COLO829 (cell line): ENCODE measurements at regions not wholly inside any gene's neighbourhood (a gene's known extent, or its start where the extent isn't known, plus 50 kb on each side); places are given as distances from the start of the nearest gene placed in this dataset.
"Not testable (repeated sequence)": the region's sequence is repeated elsewhere in the genome, so short reads cannot be mapped to it uniquely, and the experiment has no call there.

Source experiments
- DNase-seq: peaks from one replicate; pipeline ENCODE4 v3.0.0; 2012; ENCODE audit warnings: low spot score

DNA sequence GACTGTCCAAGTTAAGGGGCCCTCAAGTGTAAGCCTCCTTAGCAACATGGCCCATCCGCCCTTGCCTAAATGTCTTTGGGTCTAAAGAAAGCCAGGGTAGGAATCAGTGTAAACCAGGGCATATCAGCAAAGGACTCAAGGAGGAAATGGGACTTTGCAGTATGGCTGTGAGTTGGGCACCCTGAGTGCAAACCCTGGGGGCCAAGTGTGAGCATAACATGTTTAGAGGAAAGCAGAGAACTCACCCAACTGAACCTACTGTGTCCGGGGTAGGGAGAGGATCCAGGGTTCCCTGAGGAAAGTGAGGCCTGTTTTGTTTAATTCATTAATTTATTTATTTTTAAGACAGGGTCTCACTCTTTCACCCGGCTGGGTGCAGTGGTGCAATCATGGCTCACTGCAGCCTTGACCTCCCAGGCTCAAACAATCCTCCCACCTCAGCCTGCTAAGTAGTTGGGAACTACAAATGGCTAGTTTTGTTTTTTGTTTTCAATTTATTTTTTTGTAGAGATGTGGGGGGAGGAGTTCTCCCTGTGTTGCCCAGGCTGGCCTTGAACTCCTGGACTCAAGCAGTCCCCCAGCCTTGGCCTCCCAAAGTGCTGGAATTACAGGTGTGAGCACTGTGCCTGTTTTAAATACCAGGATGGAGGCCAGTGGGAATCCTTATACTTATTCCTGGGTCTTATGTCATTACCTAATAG, 51.0 kb upstream of the ACTR3 start:
- no peak for DNase-seq

DNA sequence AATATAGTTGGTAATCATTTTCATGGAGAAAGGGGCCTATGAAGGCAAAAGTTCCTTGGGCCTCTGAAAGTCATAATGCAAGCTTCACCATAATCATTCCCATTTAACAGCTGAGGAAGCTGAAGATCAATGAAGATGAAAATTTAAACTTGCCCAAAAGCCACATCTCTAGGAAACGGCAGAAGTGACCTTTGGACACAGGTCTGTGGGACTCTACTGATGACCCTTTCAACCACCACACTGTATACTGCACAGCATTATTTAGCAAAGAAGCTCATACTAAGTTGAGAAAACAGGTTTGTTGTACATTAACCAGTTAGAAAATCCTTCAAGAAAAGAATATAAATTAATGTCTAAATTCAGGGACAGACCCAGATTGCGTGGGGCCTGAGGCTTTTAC, 51.6 kb upstream of the ACTR3 start:
- DNase-seq = no peak

DNA sequence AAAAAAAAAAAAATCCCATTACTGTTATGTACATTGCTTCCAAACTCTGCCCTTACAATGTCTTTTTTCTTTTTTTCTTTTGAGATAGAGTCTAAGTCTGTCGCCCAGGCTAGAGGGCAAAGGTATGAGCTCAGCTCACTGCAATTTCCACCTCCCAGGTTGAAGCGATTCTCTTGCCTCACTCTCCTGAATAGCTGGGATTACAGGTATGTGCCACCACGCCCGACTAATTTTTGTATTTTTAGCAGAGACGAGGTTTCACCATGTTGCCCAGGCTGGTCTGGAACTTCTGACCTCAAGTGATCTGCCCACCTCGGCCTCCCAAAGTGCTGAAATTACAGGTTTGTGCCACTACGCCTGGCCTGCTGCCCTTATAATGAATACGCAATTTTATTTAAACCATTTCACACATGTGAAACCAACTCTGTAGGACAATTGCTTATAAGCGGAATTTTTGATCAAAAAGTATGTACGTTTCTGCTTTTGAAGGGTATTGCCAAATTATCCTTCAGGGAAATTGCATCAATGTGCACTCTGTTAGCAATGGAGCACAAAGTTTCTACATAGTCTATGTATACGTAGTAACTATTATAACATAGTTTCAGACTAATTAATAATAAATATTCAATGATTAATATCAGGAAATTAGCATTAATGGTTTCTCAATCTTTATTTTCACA, 55.7 kb upstream of the ACTR3 start:
- DNase-seq = no peak

DNA sequence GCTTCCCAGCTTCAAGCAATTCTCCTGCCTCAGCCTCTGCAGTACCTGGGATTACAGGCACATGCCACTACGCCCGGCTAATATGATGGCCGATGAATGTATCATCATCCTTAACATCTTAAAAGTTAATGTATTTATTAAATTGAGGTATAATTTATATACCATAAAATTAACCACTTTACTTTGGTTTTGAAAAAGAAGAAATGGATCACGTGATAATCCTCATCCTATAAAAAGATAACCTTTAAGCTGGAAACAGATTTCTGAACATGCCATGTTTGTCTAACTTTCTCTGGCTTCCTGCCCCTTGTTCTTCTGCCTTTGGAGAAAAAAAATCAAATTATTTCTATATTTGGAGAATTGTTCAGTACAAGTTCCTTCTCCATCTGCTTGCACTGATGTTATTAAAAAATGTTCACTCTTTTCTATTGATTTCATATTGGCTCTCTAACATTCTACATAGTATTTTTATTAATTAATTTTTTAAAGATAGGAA, 57.0 kb upstream of the ACTR3 start:
- no peak for DNase-seq

DNA sequence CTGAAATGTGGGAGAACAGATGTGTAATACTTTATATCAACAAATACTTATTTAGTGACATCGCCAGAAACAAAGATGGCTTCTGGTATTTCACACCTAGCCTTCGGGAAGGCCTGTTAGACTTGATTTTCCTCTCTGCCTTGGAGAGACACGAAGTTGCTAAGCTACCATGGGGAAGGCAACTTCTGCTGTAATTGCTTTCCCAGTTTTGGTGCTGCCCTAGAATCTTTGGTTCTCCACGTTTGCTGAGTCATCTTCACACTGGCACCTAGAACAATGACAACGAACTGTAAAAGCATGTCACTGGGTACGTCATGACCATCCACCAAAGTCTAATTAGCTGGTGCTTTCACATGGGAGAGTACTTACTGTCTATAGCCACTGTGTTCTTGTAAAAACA, 58.7 kb upstream of the ACTR3 start:
- no peak for DNase-seq

DNA sequence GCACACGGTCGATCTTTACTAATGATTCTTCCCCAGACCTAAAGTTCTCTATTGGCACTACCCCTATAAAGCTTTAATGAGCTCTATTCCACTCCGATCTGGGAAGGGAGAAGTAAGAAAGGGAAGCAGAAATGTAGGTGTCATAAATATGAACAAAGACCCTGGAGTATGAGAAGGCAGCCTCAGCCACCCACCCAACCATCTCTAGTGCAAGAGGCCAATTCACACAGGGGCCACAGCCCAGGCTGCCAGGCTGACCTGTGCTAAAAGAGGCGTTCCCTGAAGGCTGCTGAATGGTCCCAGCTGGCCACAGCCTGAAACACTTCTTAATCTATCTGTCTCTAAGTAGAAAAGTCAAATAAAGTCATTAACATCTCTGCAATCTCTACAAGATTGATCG, 60.1 kb upstream of the ACTR3 start:
- DNase-seq = no peak

DNA sequence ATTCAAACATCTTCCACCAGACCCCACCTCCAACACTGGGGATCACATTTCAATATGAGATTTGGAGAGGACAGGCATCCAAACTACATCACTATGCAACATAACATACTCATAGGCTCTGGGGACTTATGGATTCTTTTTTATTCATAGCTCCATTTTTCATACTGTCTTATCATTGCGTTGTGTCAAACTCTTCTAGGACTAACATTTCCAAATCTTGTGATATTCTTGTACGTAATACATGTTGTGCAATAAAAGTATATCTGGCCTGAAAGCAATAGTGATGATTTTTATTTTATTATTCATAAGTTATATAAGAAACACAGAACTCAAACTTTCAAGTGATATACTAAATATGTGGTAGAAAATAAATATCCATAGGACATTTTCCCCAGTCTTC, 60.6 kb upstream of the ACTR3 start:
- no peak for DNase-seq

DNA sequence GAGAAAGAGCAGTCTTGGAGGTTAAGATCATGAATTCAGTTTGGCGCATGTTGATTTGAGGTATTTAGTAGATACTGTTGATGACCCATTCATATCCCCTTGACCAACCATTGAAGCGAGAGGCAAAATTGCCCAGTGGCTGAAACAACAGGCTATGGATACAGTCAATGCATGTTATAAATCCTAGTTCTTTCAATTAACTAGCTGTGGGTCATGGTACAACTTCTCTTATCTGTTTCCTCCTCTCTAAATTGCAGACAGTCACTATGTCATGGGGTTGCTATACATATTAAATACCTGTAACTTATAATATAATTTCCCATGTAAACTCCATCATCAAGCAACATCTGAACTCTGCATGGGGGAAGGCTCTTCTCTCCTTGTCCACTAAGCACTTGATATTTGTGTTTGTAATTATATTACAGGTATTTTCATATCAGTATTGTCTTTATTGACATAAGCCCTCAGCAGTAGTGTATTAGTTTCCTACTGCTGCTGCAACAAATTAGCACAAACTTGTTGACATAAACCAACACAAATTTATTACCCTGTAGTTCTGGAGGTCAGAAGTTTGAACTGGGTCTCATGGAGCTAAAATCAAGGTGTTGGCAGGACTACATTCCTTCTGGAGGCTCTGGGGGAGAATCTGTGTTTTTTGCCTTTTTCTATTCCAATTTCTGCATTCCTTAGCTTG, 61.7 kb upstream of the ACTR3 start:
- DNase-seq = no peak

DNA sequence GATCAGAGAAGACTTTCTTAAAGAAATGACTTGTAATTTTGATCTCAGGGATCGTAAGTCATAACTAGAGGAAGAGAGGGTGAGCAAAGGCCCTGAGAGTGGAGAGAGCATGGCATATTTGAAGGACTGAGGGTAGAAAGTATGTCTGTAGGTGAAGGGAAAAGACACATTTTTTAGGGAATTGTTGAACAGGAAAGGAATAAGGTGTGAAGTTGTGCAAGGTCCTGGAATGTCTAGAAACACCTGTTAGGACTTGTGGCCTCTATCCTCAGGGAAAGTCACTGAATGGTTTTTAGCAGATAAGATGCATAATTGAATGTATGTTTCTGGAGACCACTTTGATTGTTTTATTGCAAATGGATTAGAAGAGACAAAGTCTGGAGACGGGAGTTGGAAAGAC, 62.5 kb upstream of the ACTR3 start:
- no peak for DNase-seq

DNA sequence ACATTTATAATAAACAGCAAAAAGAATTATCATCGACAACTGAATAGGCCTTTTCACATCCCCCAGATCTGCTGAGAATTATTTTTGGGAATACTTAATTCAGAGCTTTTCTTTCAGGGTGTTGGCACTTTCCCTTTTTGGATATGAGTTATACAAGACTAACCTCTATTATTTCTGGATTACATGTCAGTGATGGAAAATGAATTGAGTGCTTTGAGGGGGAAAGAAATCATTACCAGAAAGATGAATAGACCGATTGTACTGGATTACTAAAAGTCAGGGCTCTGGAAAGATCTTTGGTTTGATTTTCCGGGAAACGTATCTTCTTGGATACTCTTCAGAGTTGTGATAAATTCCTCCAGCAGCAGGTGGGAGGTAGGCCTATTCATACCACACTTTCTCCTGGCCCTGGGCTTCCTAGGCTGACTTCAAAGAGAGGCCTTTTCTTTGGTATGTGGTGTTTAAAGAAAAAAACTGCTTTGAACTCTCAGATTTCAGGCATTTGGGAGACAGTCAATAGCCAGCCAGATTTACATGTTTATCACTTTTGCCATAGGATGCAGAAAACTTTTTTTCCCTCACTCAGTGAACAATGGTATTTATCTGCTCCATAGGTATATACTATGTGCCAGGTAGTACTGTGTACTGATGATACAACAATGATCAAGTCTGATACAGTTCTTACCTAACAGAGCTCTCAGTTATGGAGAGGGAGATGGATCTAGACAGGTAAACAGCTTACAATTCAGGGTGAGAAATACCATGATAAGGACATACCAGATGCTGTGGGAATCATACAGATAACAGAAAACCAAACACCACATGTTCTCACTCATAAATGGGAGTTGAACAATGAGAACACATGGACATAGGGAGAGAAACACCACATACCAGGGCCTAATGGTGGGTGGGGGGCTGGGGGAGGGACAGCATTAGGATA, 63.3 kb upstream of the ACTR3 start:
- DNase-seq = peak; percentile 93

DNA sequence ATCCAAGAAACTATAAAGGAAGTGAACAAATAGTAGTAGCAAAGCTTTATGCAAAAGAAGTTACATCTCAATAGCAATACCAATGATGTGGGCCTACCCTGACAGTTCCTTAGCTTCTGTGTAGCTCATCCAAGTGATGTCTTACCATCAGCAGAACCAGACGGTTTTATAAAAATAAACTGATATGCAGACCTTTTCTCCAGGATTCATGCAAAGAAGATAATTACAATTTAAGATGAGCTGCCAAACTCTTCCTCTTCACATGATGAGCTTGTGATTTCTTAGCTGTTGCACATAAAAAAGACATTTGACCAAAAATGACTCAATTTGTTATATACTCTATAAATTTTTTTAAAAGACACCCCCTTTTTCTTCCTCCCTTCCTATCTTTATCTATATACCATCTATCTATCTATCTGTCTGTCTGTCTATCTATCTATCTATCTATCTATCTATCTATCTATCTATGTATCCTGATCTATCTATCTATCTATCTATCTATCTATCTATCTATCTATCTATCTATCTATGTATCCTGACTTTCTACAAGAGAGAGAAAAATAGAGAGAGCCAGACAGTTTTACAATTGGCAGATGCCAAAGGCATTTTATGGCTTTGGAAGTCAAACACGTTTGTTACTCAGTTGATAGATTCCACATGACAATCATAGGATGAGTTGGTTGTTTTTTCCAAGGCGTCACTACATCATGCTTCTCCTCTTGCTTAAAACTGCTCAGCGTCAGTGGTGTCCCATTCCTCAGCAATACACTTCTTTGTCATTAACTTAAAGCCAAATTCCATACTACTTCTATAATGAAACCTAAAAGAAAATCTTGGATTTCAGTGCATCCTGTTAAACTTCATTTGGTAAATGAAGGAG, 65.9 kb upstream of the ACTR3 start:
- no peak for DNase-seq

DNA sequence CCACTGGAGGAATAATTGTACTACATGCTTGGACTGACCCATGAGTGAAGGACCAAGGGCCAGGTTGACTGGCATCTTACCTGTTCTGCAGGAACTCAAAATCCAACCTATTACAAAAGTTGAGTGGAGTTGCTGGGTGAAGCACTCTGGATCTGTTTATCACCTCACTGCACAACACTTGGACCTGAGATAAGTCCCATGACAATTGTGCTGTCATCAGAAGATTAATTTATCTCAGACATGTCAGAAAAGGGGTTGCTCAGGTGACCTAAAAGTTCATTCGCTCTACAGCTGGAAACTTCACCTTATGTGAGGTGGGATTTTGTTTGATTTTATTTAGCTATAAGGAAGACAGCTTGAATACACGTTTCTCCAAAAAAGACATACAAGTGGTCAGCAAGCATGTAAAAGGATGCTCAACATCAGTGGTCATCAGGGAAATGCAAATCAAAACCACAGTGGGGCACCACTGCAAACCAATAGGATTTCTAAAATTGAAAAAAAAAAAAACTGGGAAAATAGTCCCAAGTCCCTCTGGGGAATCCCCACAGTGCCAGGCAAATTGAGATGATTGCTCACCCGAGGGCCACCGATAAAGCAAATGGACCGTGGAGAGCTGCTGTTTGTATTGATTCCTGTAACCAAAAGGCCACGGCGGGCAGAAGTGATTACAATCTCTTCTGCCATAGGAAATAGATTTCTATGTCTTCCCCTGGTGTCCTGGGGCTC, 65.8 kb upstream of the SLC35F5 start:
- no peak for DNase-seq

DNA sequence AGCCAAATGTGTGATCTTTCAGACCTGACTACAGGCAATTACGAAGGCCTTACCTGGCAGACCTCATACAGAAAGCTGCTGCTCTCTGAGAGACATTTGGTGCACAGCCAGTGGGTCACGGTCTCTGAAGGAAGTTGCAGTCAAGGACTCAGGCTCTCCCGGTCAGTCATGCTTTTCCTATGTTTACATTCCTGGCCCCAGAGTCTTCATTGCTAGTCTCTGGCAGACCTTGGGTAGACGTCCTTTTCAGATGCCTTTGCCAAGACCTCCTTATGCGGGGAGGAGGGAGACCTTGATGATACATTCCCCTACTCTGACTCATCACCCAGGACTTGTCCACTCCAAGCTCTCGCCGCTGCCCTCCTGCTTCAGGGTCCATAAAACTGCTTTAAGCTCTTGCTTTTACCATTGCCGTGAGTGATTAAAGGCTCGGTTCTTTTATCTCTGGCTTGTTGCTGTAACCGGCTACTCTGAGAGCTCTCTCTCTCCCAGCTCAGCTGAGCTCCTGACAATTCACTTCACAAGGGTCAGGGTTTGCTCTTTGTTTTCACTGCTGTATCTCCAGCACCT, 62.0 kb upstream of the SLC35F5 start:
- peak; percentile 80 for DNase-seq

DNA sequence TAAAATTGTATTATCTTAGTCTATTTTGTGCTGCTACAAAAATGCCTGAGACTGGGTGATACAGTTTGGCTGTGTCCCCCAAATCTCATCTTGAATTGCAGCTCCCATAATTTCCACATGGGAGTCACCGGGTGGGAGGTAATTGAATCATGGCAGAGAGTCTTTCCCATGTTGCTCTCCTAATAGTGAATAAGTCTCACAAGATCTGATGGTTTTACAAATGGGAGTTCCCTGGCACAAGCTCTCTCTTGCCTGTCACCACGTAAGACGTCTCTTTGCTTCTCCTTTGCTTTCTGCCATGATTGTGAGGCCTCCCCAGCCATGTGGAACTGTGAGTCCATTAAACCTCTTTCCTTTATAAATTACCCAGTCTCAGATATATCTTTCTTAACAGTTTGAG, 57.0 kb upstream of the SLC35F5 start:
- not testable (repeated sequence) for DNase-seq

DNA sequence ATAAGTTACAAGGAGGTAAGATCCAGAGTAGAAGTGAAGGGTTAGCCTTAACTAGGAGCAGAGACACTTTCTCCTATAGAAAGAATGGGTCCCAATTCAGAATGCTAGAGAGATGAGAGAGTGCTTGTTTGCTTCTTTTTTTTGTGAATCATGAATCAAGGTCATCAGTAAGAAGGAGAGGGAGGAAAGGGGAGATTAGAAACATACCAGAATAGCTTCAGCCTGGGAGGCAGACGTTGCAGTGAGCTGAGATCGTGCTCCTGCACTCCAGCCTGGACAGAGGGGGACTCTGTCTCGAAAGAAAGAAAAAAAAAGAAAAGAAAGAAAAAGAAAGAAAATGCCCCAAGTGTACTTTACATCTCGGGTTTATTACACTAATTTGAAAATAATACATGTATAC, 55.8 kb upstream of the SLC35F5 start:
- DNase-seq = no peak

DNA sequence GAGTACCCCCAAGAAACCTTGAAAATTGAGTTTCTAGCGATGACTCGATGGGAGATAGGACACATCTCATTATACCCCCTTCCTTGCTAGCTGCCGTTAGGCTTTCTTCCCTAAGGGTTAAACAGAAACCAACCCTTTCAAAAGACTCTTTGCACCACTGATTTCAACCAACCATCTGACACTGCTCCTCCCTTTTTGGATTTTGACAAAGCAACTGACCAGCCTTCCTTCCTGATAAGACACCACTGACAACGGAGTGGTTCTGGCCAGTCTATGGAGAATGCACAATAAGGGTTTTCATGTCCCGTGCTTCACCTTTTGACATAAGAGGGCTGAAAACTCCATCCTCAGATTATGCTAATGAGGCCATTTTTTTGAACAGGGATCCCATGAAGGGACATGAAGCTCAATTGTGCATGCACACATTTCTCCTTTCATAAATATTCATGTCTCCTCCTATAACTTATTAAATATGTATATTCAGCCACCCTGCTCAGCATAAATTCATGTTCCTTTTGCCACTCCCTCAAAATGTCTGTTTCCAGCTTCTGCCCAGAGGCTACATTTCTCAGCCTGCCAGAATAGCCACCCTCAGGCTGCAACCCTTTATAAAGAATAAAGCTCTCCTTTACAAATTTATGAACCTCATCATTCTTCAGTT, 52.8 kb upstream of the SLC35F5 start:
- DNase-seq = peak; percentile 27

DNA sequence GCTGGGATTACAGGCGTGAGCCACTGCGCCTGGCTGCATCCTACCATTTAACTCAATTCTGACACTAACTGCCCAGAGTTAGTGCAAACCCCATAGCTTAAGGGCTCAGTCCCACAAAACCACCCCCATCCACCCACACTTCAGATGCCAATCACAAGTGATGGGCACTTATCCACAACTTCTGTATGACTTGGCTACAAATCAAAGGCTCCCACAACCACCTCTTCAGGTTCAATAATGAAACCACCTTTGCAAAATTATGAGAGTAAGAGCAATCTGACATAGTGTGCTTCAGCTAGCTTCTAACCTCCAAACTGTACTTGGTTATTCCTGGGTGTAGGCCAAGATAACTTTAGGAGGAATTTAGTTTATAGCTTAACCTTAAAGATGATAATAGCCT, 51.3 kb upstream of the SLC35F5 start:
- no peak for DNase-seq

DNA sequence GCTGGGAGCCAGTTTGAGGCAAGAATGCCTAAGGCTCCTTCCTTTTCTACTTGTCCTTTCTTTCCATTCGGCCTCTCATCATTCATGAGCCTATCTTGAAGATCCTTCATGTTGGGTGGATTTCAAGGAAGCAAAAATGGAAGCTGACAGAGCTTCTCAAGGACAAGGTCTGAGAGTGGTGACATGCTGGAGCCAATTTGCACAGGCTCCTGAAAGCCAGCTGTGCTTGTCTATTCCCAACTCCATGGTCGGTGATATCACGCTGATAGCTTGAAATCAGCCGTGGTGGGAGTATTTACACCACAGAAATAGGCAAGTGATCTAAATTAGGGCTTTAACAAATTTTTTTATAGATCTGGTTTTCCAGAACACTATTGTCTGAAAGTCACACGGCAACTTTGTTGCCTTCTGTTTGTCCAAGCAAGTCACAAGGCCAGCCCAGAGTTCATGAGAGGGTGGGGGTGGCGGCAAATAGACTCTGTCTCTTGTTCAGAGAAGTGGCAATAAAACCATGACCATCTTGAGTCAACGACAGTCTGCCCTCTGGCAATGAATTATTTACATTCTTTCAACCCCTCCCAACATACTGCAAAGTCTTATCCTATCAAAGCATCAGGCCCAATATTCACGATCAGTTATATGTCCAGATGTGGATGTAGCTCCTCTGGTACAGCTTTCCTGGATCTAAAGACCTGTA, 49.9 kb upstream of the SLC35F5 start:
- DNase-seq = peak; percentile 12
